ENCODE measurements at regions not wholly inside any gene's neighbourhood (a gene's known extent, or its start where the extent isn't known, plus 50 kb on each side); places are given as distances from the start of the nearest gene placed in this dataset.

- TF ChIP-seq CTCF (IDR thresholded peaks at IDR 0.05; ENCODE audit: low read depth, low read length, missing control alignments) = no peak
- no peak for DNase-seq (ENCODE audit: low read depth)
- no peak overlapping the region for H3K4me3 ChIP-seq (ENCODE audit: low read depth, low read length)
- in situ Hi-C loops (cut with HindIII; ENCODE audit: low sequenced_read_pairs) = no loop called here
Observed at GRCh38 chrX:117325706-117326105, 790.9 kb downstream of the KLHL13 start.

- in situ Hi-C loops (cut with HindIII; ENCODE audit: low sequenced_read_pairs) = no loop called here
- DNase-seq (ENCODE audit: low read depth) = no peak
- H3K4me3 ChIP-seq (ENCODE audit: low read depth, low read length) = no peak overlapping the region
- TF ChIP-seq CTCF (IDR thresholded peaks at IDR 0.05; ENCODE audit: low read depth, low read length, missing control alignments) = no peak
Observed at GRCh38 chrX:117305168-117305766, 811.3 kb downstream of the KLHL13 start.

GRCh38 chrX:117301086-117301485 lies 815.5 kb downstream of the KLHL13 start:
- H3K4me3 ChIP-seq (ENCODE audit: low read depth, low read length) = no peak overlapping the region
- no peak for TF ChIP-seq CTCF (IDR thresholded peaks at IDR 0.05; ENCODE audit: low read depth, low read length, missing control alignments)
- in situ Hi-C loops (cut with HindIII; ENCODE audit: low sequenced_read_pairs) = no loop called here
- no peak for DNase-seq (ENCODE audit: low read depth)

- TF ChIP-seq CTCF (IDR thresholded peaks at IDR 0.05; ENCODE audit: low read depth, low read length, missing control alignments) = no peak
- DNase-seq (ENCODE audit: low read depth) = no peak
- in situ Hi-C loops (cut with HindIII; ENCODE audit: low sequenced_read_pairs) = no loop called here
- no peak overlapping the region for H3K4me3 ChIP-seq (ENCODE audit: low read depth, low read length)
Observed at GRCh38 chrX:117291760-117292159, 824.9 kb downstream of the KLHL13 start.

GRCh38 chrX:117274965-117275364 lies 812.2 kb upstream of the CT83 start:
- DNase-seq (ENCODE audit: low read depth) = no peak
- TF ChIP-seq CTCF (IDR thresholded peaks at IDR 0.05; ENCODE audit: low read depth, low read length, missing control alignments) = no peak
- in situ Hi-C loops (cut with HindIII; ENCODE audit: low sequenced_read_pairs) = no loop called here
- no peak overlapping the region for H3K4me3 ChIP-seq (ENCODE audit: low read depth, low read length)

All from astrocyte of the cerebellum (primary cell).